Astrocyte of the hippocampus (primary cell): ENCODE measurements at regions not wholly inside any gene's neighbourhood (a gene's known extent, or its start where the extent isn't known, plus 50 kb on each side); places are given as distances from the start of the nearest gene placed in this dataset.
"Not testable (repeated sequence)": the region's sequence is repeated elsewhere in the genome, so short reads cannot be mapped to it uniquely, and the experiment has no call there.

ENCODE experiments used
- DNase-seq: peaks from one replicate; pipeline ENCODE4 v3.0.0; 2011; ENCODE audit warnings: low read depth, low spot score

- no peak for DNase-seq
Observed at GRCh38 chr5:152051499-152052454, 127.1 kb upstream of the GLRA1 start.

GRCh38 chr5:152046361-152046760 lies 121.7 kb upstream of the GLRA1 start:
- DNase-seq = no peak

- not testable (repeated sequence) for DNase-seq
Observed at GRCh38 chr5:152038856-152039255, 114.2 kb upstream of the GLRA1 start.

DNA sequence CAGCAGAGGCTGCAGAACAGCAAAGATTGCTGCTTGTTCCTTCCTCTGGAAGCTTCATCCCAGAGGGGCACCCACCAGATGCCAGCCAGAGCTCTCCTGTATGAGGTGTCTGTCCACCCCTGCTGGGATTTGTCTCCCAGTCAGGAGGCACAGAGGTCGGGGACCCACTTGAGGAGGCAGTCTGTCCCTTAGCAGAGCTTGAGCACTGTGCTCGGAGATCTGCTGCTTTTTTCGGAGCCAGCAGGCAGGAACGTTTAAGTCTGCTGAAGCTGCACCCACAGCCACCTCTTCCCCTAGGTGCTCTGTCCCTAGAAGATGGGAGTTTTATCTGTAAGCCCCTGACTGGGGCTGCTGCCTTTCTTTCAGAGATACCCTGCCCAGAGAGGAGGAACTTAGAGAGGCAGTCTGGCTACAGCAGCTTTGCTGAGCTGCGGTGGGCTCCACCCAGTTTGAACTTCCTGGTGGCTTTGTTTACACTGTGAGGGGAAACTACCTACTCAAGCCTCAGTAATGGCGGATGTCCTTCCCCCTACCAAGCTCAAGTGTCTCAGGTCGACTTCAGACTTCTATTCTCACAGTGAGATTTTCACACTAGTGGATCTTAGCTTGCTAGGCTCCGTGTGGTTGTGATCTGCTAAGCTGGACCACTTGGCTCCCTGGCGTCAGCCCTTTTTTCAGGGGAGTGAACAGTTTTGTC lies 101.8 kb upstream of the GLRA1 start:
- DNase-seq = not testable (repeated sequence)

- DNase-seq = no peak
Observed at GRCh38 chr5:152016421-152016820, 91.8 kb upstream of the GLRA1 start.

DNA sequence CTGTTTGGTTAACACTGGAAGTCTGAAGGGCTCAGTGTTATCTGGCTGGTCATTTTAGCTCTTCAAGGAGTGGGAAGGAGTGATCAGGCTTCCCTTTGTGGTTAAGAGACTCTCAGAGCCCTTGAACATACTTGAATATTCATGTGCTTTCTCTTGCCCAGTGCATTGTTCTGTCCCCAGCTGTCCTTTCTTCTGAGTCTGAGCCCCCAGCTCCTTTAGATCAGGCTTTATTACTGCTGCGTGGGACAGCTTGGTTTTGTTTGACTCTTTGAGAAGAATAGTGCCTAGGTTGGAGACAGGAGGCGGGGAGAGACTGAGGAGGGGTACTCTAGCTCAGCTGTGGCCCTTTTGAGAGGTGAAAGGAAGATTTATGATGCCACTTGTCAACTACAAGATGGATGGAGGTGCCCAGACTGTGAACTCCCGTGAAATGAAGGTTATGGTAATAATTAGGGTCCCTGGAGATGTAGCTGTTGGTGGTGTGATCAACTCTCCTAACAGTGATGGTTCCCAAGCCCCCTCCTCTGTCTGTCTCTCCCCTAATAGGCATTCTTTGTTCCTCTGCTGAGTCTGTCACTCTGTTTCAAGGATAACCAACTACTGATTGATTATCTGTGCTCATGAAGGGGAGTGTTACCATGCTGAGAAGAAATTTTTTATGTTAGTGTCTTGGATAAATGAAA lies 83.1 kb upstream of the GLRA1 start:
- peak; percentile 2 for DNase-seq

- no peak for DNase-seq
Observed at GRCh38 chr5:152004095-152004494, 79.4 kb upstream of the GLRA1 start.
